DND-41 (cell line): ENCODE measurements at regions not wholly inside any gene's neighbourhood (a gene's known extent, or its start where the extent isn't known, plus 50 kb on each side); places are given as distances from the start of the nearest gene placed in this dataset.

Source experiments
- EZH2 ChIP-seq: IDR thresholded peaks from 3 replicates; pipeline ENCODE4 v1.6.1; 2012; ENCODE audit warnings: borderline replicate concordance, low read depth, mild to moderate bottlenecking, moderate library complexity, low read length, inconsistent platforms; ENCODE audit not compliant: severe bottlenecking
- TF ChIP-seq, protein P1 (sequence below): IDR thresholded peaks from 2 replicates; pipeline ENCODE4 v1.5.1; 2012; ENCODE audit warnings: borderline replicate concordance, low read length, moderate library complexity, mild to moderate bottlenecking; ENCODE audit not compliant: poor library complexity, severe bottlenecking; ENCODE audit errors: extremely low read depth

- TF ChIP-seq, protein P1, sequence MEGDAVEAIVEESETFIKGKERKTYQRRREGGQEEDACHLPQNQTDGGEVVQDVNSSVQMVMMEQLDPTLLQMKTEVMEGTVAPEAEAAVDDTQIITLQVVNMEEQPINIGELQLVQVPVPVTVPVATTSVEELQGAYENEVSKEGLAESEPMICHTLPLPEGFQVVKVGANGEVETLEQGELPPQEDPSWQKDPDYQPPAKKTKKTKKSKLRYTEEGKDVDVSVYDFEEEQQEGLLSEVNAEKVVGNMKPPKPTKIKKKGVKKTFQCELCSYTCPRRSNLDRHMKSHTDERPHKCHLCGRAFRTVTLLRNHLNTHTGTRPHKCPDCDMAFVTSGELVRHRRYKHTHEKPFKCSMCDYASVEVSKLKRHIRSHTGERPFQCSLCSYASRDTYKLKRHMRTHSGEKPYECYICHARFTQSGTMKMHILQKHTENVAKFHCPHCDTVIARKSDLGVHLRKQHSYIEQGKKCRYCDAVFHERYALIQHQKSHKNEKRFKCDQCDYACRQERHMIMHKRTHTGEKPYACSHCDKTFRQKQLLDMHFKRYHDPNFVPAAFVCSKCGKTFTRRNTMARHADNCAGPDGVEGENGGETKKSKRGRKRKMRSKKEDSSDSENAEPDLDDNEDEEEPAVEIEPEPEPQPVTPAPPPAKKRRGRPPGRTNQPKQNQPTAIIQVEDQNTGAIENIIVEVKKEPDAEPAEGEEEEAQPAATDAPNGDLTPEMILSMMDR = no peak
- TF ChIP-seq EZH2 = no peak
Measured at GRCh38 chr2:8617590-8617989, 64.3 kb upstream of the ID2 start.
